DND-41 (cell line): ENCODE measurements at regions not wholly inside any gene's neighbourhood (a gene's known extent, or its start where the extent isn't known, plus 50 kb on each side); places are given as distances from the start of the nearest gene placed in this dataset.

Source experiments
- ATAC-seq: fragments of 200-7000 bp; cut with Tn5 transposase; 3 replicates; pipeline ENCODE4 v1.9.1; 2021; ENCODE audit warnings: low read depth; ENCODE audit not compliant: insufficient read depth
- DNase-seq: peaks from one replicate; pipeline ENCODE4 v3.0.0-alpha.2; 2020
- H2AFZ ChIP-seq: 2 replicates; pipeline ENCODE4 v1.6.0; 2012; ENCODE audit warnings: low read depth, low read length
- H3K27ac ChIP-seq: 2 replicates; pipeline ENCODE4 v1.5.1; 2012; ENCODE audit warnings: low read length, inconsistent platforms
- H3K27me3 ChIP-seq: fragments of 200-600 bp; sonication (generic); 2 replicates; pipeline ENCODE4 v1.6.0; 2012; ENCODE audit warnings: low read length, mild to moderate bottlenecking, inconsistent platforms; ENCODE audit not compliant: insufficient read depth, poor library complexity
- H3K36me3 ChIP-seq: 2 replicates; pipeline ENCODE4 v1.5.1; 2012; ENCODE audit warnings: low read length, inconsistent platforms; ENCODE audit not compliant: insufficient read depth
- H3K4me1 ChIP-seq: 2 replicates; pipeline ENCODE4 v1.5.1; 2012; ENCODE audit warnings: mild to moderate bottlenecking, low read length; ENCODE audit not compliant: insufficient read depth
- H3K4me2 ChIP-seq: 2 replicates; pipeline ENCODE4 v1.6.0; 2012; ENCODE audit warnings: mild to moderate bottlenecking, moderate library complexity, low read length, inconsistent platforms; ENCODE audit not compliant: insufficient read depth
- H3K4me3 ChIP-seq, 2 experiments: fragments of 200-600 bp in 1 of 2; shearing (Covaris generic) in 1 of 2; 2 replicates each; pipeline ENCODE4 v1.5.1; 2012 to 2016; ENCODE audit warnings: inconsistent platforms in 2 of 2, low read length in 2 of 2, mild to moderate bottlenecking in 2 of 2, low read depth in 1 of 2, moderate library complexity in 1 of 2
- H3K79me2 ChIP-seq: 2 replicates; pipeline ENCODE4 v1.6.0; 2012; ENCODE audit warnings: low read length, inconsistent platforms; ENCODE audit not compliant: insufficient read depth
- H3K9ac ChIP-seq: 2 replicates; pipeline ENCODE4 v1.6.0; 2012; ENCODE audit warnings: low read depth, mild to moderate bottlenecking, inconsistent platforms, low read length, moderate library complexity
- H3K9me3 ChIP-seq: 2 replicates; pipeline ENCODE4 v1.5.1; 2012; ENCODE audit warnings: low read length, moderate library complexity, mild to moderate bottlenecking, inconsistent platforms; ENCODE audit not compliant: insufficient read depth, severe bottlenecking
- H4K20me1 ChIP-seq: 2 replicates; pipeline ENCODE4 v1.6.0; 2012; ENCODE audit warnings: low read length; ENCODE audit not compliant: insufficient read depth
- EZH2 ChIP-seq: IDR thresholded peaks from 3 replicates; pipeline ENCODE4 v1.6.1; 2012; ENCODE audit warnings: borderline replicate concordance, low read depth, mild to moderate bottlenecking, moderate library complexity, low read length, inconsistent platforms; ENCODE audit not compliant: severe bottlenecking
- TF ChIP-seq, protein P1 (sequence below): IDR thresholded peaks from 2 replicates; pipeline ENCODE4 v1.5.1; 2012; ENCODE audit warnings: borderline replicate concordance, low read length, moderate library complexity, mild to moderate bottlenecking; ENCODE audit not compliant: poor library complexity, severe bottlenecking; ENCODE audit errors: extremely low read depth

DNA sequence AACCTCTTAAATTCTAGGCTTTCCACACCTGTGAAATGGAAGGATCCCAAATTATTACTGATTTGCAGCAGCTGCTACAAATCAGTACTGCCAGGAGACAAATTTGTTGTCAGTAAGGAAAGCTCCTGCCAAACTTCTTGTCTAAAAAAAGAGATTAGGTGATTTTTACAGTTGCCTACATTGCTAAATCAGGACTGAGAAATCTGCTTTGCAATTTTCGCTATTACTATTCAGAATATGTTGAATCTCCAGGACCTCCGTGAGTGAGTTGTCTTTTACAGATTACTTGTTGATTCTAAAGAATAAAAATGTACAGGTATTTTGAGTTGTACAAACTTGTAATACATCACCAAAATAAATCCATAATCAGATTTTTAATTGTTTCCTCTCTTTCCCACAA, 1815.9 kb downstream of the PCDH9 start:
- ATAC-seq = no peak
- no peaks in the 10 kb centered on the region for H3K36me3 ChIP-seq
- no peak for DNase-seq
- H3K4me1 ChIP-seq = no peaks in the 10 kb centered on the region
- no peak overlapping the region for H3K4me2 ChIP-seq
- no peaks in the 10 kb centered on the region for H4K20me1 ChIP-seq
- no peak overlapping the region for H3K9ac ChIP-seq
- H2AFZ ChIP-seq = no peak overlapping the region
- H3K4me3 ChIP-seq = no peak overlapping the region
- TF ChIP-seq EZH2 = no peak
- TF ChIP-seq, protein P1, sequence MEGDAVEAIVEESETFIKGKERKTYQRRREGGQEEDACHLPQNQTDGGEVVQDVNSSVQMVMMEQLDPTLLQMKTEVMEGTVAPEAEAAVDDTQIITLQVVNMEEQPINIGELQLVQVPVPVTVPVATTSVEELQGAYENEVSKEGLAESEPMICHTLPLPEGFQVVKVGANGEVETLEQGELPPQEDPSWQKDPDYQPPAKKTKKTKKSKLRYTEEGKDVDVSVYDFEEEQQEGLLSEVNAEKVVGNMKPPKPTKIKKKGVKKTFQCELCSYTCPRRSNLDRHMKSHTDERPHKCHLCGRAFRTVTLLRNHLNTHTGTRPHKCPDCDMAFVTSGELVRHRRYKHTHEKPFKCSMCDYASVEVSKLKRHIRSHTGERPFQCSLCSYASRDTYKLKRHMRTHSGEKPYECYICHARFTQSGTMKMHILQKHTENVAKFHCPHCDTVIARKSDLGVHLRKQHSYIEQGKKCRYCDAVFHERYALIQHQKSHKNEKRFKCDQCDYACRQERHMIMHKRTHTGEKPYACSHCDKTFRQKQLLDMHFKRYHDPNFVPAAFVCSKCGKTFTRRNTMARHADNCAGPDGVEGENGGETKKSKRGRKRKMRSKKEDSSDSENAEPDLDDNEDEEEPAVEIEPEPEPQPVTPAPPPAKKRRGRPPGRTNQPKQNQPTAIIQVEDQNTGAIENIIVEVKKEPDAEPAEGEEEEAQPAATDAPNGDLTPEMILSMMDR = no peak
- no peaks in the 10 kb centered on the region for H3K27me3 ChIP-seq
- H3K27ac ChIP-seq = no peak overlapping the region
- no peaks in the 10 kb centered on the region for H3K79me2 ChIP-seq
- H3K9me3 ChIP-seq = no peaks in the 10 kb centered on the region

DNA sequence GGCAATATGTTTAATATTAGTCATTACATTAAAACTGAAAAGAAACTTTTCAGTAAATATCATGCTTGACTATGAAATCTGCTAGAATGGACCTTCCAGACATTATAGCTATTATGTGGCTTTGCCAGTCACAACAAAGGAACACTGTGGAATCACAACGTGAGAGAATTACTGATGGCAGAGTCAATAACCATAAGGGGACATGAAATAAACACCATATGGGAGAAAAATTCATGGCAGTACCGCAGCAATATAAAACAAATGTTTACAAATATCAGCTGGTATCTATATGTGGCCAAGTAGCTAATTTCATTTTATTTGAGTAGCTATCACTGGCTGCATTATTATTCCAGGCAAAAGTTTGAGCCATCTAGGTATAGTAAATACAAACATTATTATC, 1818.6 kb downstream of the PCDH9 start:
- ATAC-seq (no peak), DNase-seq (no peak)
- TF ChIP-seq, protein P1 = no peak
- TF ChIP-seq EZH2 = no peak

DNA sequence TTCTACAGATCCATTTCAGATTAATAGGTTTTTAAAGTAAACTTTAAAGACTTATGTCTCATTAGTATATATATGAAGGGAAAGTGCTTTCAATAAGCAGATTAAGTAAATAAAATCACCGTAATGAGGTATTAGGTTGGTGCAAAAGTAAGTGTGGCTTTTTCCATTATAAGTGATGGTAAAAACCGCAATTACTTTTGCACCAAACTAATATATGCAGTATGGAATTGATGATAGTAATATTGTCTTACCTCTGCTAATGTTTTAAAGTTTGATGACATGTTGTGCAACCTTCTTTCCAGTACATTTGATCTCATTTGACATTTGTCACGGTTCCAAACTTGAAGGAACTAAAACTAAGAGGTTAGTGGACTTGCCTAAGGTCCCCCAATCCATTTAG, 1819.3 kb downstream of the PCDH9 start:
- no peak overlapping the region for H3K4me2 ChIP-seq
- DNase-seq (no peak), ATAC-seq (no peak)
- H3K36me3 ChIP-seq = no peaks in the 10 kb centered on the region
- no peaks in the 10 kb centered on the region for H3K79me2 ChIP-seq
- H3K9me3 ChIP-seq = no peaks in the 10 kb centered on the region
- no peak overlapping the region for H2AFZ ChIP-seq
- no peak overlapping the region for H3K27ac ChIP-seq
- TF ChIP-seq EZH2 = no peak
- TF ChIP-seq, protein P1 = no peak
- no peaks in the 10 kb centered on the region for H3K27me3 ChIP-seq
- H3K9ac ChIP-seq = no peak overlapping the region
- H3K4me3 ChIP-seq = no peak overlapping the region
- H3K4me1 ChIP-seq = no peaks in the 10 kb centered on the region
- H4K20me1 ChIP-seq = no peaks in the 10 kb centered on the region

More for the DNA sequence above, 1818.6 kb downstream of the PCDH9 start:
- H3K9me3 ChIP-seq = no peaks in the 10 kb centered on the region
- no peak overlapping the region for H3K4me3 ChIP-seq
- H3K36me3 ChIP-seq = no peaks in the 10 kb centered on the region
- no peak overlapping the region for H3K27ac ChIP-seq
- no peaks in the 10 kb centered on the region for H3K79me2 ChIP-seq
- no peak overlapping the region for H3K4me2 ChIP-seq
- H3K4me1 ChIP-seq = no peaks in the 10 kb centered on the region
- H2AFZ ChIP-seq = no peak overlapping the region
- H4K20me1 ChIP-seq = no peaks in the 10 kb centered on the region
- H3K9ac ChIP-seq = no peak overlapping the region
- H3K27me3 ChIP-seq = no peaks in the 10 kb centered on the region

DNA sequence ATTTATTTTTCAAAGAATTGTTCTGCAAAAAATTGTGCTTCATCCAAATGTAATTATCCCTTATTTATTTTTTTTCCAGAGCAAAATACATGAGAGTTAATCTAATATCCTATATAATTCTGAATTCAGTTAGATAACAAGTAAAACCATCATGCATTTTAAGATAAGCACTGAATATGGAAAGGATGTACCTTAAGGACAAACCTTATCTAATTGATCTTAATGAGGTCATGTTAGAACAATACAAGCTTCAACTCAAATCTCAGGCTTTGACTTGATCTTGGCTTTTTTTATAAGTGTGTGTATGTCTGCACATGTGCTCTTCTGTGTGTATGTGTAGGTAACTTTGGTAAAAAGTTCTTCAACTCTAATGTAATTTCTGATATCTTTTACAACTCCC, 1828.8 kb downstream of the PCDH9 start:
- Histone ChIP-seq H3K9ac (no peak overlapping the region), H3K79me2 (no peaks in the 10 kb centered on the region), H3K4me1 (no peaks in the 10 kb centered on the region), H3K4me3 (no peak overlapping the region), H3K27ac (no peak overlapping the region), H3K4me2 (no peak overlapping the region), H3K36me3 (no peaks in the 10 kb centered on the region), H3K9me3 (no peaks in the 10 kb centered on the region), H4K20me1 (no peaks in the 10 kb centered on the region), H3K27me3 (no peaks in the 10 kb centered on the region), H2AFZ (no peak overlapping the region)
- TF ChIP-seq EZH2 = no peak
- TF ChIP-seq, protein P1 = no peak
- ATAC-seq (no peak), DNase-seq (no peak)
